Natural killer cell treated with Interleukin-12 subunit alpha and Interleukin-12 subunit beta and Interleukin-15 and Interleukin-18, amount 100 ng/mL, for 72 hours (primary cell): ENCODE measurements at regions not wholly inside any gene's neighbourhood (a gene's known extent, or its start where the extent isn't known, plus 50 kb on each side); places are given as distances from the start of the nearest gene placed in this dataset.

ENCODE experiments used
- ATAC-seq, 2 donors: fragments of 150-1000 bp; cut with Tn5 transposase in 1 of 2; sonication (Bioruptor Pico), chemical (Tn5 transposase) in 1 of 2; 2 replicates each; pipeline ENCODE4 v1.10.0; 2021
- DNase-seq: peaks from one replicate; pipeline ENCODE4 v3.0.0; 2022; ENCODE audit warnings: low spot score
- H3K27ac Mint-ChIP-seq, 2 donors: 1 replicate in 1 of 2; 2 replicates in 1 of 2; pipeline ENCODE4 v1.8.0; 2022; ENCODE audit warnings: mixed read lengths in 2 of 2, mild to moderate bottlenecking in 1 of 2, moderate library complexity in 1 of 2
- H3K27me3 Mint-ChIP-seq, 2 donors: 1 replicate in 1 of 2; 2 replicates in 1 of 2; pipeline ENCODE4 v1.8.0; 2022; ENCODE audit warnings: mixed read lengths in 2 of 2
- H3K36me3 Mint-ChIP-seq: one replicate; pipeline ENCODE4 v1.8.0; 2022; ENCODE audit warnings: mixed read lengths
- H3K4me1 Mint-ChIP-seq, 2 donors: 1 replicate in 1 of 2; 2 replicates in 1 of 2; pipeline ENCODE4 v1.8.0; 2022; ENCODE audit warnings: low read depth in 2 of 2, mixed read lengths in 2 of 2, mild to moderate bottlenecking in 1 of 2
- H3K4me3 Mint-ChIP-seq: one replicate; pipeline ENCODE4 v1.8.0; 2022; ENCODE audit warnings: mixed read lengths
- H3K9me3 Mint-ChIP-seq: 2 replicates; pipeline ENCODE4 v1.8.0; 2022; ENCODE audit warnings: mixed read lengths

GRCh38 chr4:11155208-11155867 is 273.4 kb downstream of the HS3ST1 start:
- H3K9me3 Mint-ChIP-seq, result peaks cover 3% of the 10 kb centered on the region
- H3K27me3 Mint-ChIP-seq, result peaks cover 0 to 2% of the 10 kb centered on the region in 2 donors
- DNase-seq (no peak), ATAC-seq (no peak)
- no peaks in the 10 kb centered on the region for H3K4me1 Mint-ChIP-seq
- no peak overlapping the region for H3K4me3 Mint-ChIP-seq
- H3K36me3 Mint-ChIP-seq, result no peaks in the 10 kb centered on the region
- no peak overlapping the region for H3K27ac Mint-ChIP-seq

- no peak for DNase-seq
- Mint-ChIP-seq H3K27ac (no peak overlapping the region), H3K9me3 (peaks cover 3% of the 10 kb centered on the region), H3K36me3 (no peaks in the 10 kb centered on the region), H3K4me1 (no peaks in the 10 kb centered on the region), H3K27me3 (peaks cover 0 to 2% of the 10 kb centered on the region in 2 donors), H3K4me3 (no peak overlapping the region)
- ATAC-seq, result no peak
Measured at GRCh38 chr4:11153171-11153750, 275.4 kb downstream of the HS3ST1 start.

- Mint-ChIP-seq H3K36me3 (no peaks in the 10 kb centered on the region), H3K27me3 (peaks cover 0 to 2% of the 10 kb centered on the region in 2 donors)
Measured at GRCh38 chr4:11152684-11153083, 276.0 kb downstream of the HS3ST1 start.

GRCh38 chr4:11151500-11151899 is 277.2 kb downstream of the HS3ST1 start:
- Mint-ChIP-seq H3K36me3 (no peaks in the 10 kb centered on the region), H3K9me3 (peaks cover 3% of the 10 kb centered on the region), H3K4me3 (no peak overlapping the region), H3K27me3 (peaks cover 0 to 2% of the 10 kb centered on the region in 2 donors), H3K27ac (no peak overlapping the region), H3K4me1 (no peaks in the 10 kb centered on the region)
- DNase-seq (no peak), ATAC-seq (no peak)

More at GRCh38 chr4:11152684-11153083, 276.0 kb downstream of the HS3ST1 start:
- Mint-ChIP-seq H3K4me1 (no peaks in the 10 kb centered on the region), H3K27ac (no peak overlapping the region), H3K9me3 (peaks cover 3% of the 10 kb centered on the region), H3K4me3 (no peak overlapping the region)
- DNase-seq (no peak), ATAC-seq (no peak)

GRCh38 chr4:11149612-11150259 is 279.0 kb downstream of the HS3ST1 start:
- DNase-seq (no peak), ATAC-seq (no peak)
- H3K4me1 Mint-ChIP-seq, result no peaks in the 10 kb centered on the region
- H3K36me3 Mint-ChIP-seq, result no peaks in the 10 kb centered on the region
- H3K27me3 Mint-ChIP-seq, result no peaks in the 10 kb centered on the region
- peaks cover 3% of the 10 kb centered on the region for H3K9me3 Mint-ChIP-seq
- H3K27ac Mint-ChIP-seq, result no peak overlapping the region
- no peak overlapping the region for H3K4me3 Mint-ChIP-seq

- DNase-seq, result no peak
- Mint-ChIP-seq H3K27ac (no peak overlapping the region), H3K4me1 (no peaks in the 10 kb centered on the region), H3K36me3 (no peaks in the 10 kb centered on the region), H3K4me3 (no peak overlapping the region), H3K9me3 (peaks cover 5% of the 10 kb centered on the region), H3K27me3 (peaks cover 0 to 3% of the 10 kb centered on the region in 2 donors)
- ATAC-seq, result no peak
Measured at GRCh38 chr4:11139871-11140270, 288.8 kb downstream of the HS3ST1 start.

GRCh38 chr4:11138964-11139363 is 289.7 kb downstream of the HS3ST1 start:
- H3K4me3 Mint-ChIP-seq, result no peak overlapping the region
- no peaks in the 10 kb centered on the region for H3K4me1 Mint-ChIP-seq
- DNase-seq (no peak), ATAC-seq (no peak)
- peaks cover 0 to 3% of the 10 kb centered on the region in 2 donors for H3K27me3 Mint-ChIP-seq
- H3K36me3 Mint-ChIP-seq, result no peaks in the 10 kb centered on the region
- H3K9me3 Mint-ChIP-seq, result peaks cover 5% of the 10 kb centered on the region
- no peak overlapping the region for H3K27ac Mint-ChIP-seq

GRCh38 chr4:11134705-11135104 is 294.0 kb downstream of the HS3ST1 start:
- Mint-ChIP-seq H3K36me3 (no peaks in the 10 kb centered on the region), H3K4me3 (no peak overlapping the region), H3K27me3 (no peaks in the 10 kb centered on the region), H3K4me1 (no peaks in the 10 kb centered on the region), H3K27ac (no peak overlapping the region), H3K9me3 (peaks cover 2% of the 10 kb centered on the region)
- DNase-seq (no peak), ATAC-seq (no peak)

GRCh38 chr4:11133868-11134267 is 294.8 kb downstream of the HS3ST1 start:
- peaks cover 2% of the 10 kb centered on the region for H3K9me3 Mint-ChIP-seq
- no peak for ATAC-seq
- H3K4me3 Mint-ChIP-seq, result no peak overlapping the region
- H3K4me1 Mint-ChIP-seq, result no peaks in the 10 kb centered on the region
- no peak overlapping the region for H3K27ac Mint-ChIP-seq
- no peaks in the 10 kb centered on the region for H3K27me3 Mint-ChIP-seq
- no peak for DNase-seq
- H3K36me3 Mint-ChIP-seq, result no peaks in the 10 kb centered on the region

GRCh38 chr4:11132478-11132877 is 296.2 kb downstream of the HS3ST1 start:
- H3K27me3 Mint-ChIP-seq, result no peaks in the 10 kb centered on the region
- no peak for ATAC-seq
- no peaks in the 10 kb centered on the region for H3K36me3 Mint-ChIP-seq
- no peak for DNase-seq
- no peaks in the 10 kb centered on the region for H3K9me3 Mint-ChIP-seq
- H3K4me3 Mint-ChIP-seq, result no peak overlapping the region
- H3K27ac Mint-ChIP-seq, result no peak overlapping the region
- H3K4me1 Mint-ChIP-seq, result no peaks in the 10 kb centered on the region

- H3K4me1 Mint-ChIP-seq, result no peaks in the 10 kb centered on the region
- H3K36me3 Mint-ChIP-seq, result peaks cover 1% of the 10 kb centered on the region
- H3K4me3 Mint-ChIP-seq, result no peak overlapping the region
- DNase-seq (no peak), ATAC-seq (no peak)
- peaks cover 2% of the 10 kb centered on the region for H3K9me3 Mint-ChIP-seq
- H3K27me3 Mint-ChIP-seq, result peaks cover 1 to 2% of the 10 kb centered on the region in 2 donors
- H3K27ac Mint-ChIP-seq, result no peak overlapping the region
Measured at GRCh38 chr4:11131491-11131890, 297.2 kb downstream of the HS3ST1 start.

- H3K27ac Mint-ChIP-seq, result no peak overlapping the region
- H3K27me3 Mint-ChIP-seq, result peaks cover 7 to 9% of the 10 kb centered on the region in 2 donors
- H3K9me3 Mint-ChIP-seq, result peaks cover 7% of the 10 kb centered on the region
- DNase-seq (no peak), ATAC-seq (no peak)
- peaks cover 7% of the 10 kb centered on the region for H3K36me3 Mint-ChIP-seq
- H3K4me3 Mint-ChIP-seq, result no peak overlapping the region
- H3K4me1 Mint-ChIP-seq, result no peaks in the 10 kb centered on the region
Measured at GRCh38 chr4:11130195-11130970, 298.3 kb downstream of the HS3ST1 start.

GRCh38 chr4:11120435-11120834 is 308.3 kb downstream of the HS3ST1 start:
- Mint-ChIP-seq H3K36me3 (no peaks in the 10 kb centered on the region), H3K4me1 (no peaks in the 10 kb centered on the region), H3K9me3 (no peaks in the 10 kb centered on the region), H3K27me3 (peaks cover 0 to 3% of the 10 kb centered on the region in 2 donors), H3K27ac (no peak overlapping the region), H3K4me3 (no peak overlapping the region)
- no peak for ATAC-seq
- DNase-seq, result no peak

- H3K36me3 Mint-ChIP-seq, result no peaks in the 10 kb centered on the region
- peaks cover 0 to 3% of the 10 kb centered on the region in 2 donors for H3K27me3 Mint-ChIP-seq
- H3K4me1 Mint-ChIP-seq, result no peaks in the 10 kb centered on the region
- no peak for DNase-seq
- no peak overlapping the region for H3K4me3 Mint-ChIP-seq
- no peak overlapping the region for H3K27ac Mint-ChIP-seq
- H3K9me3 Mint-ChIP-seq, result no peaks in the 10 kb centered on the region
- ATAC-seq, result no peak
Measured at GRCh38 chr4:11119474-11119873, 309.2 kb downstream of the HS3ST1 start.
